HG03432 (cell line): ENCODE measurements at regions not wholly inside any gene's neighbourhood (a gene's known extent, or its start where the extent isn't known, plus 50 kb on each side); places are given as distances from the start of the nearest gene placed in this dataset.
A peak's percentile ranks its signal among the peaks of the same experiment; 100 is the strongest.
"Not testable (repeated sequence)": the region's sequence is repeated elsewhere in the genome, so short reads cannot be mapped to it uniquely, and the experiment has no call there.

ENCODE experiments used
- ATAC-seq: cut with Tn5 transposase; IDR thresholded peaks from one replicate; pipeline ENCODE4 v1.9.1; 2021; ENCODE audit warnings: mild to moderate bottlenecking, moderate library complexity; ENCODE audit not compliant: unreplicated experiment

- no peak for ATAC-seq
Observed at GRCh38 chr6:150681578-150682395, 82.1 kb downstream of the PLEKHG1 start.

- ATAC-seq: no peak
Observed at GRCh38 chr6:150683320-150683719, 83.6 kb downstream of the PLEKHG1 start.

GRCh38 chr6:150684161-150684560, 84.5 kb downstream of the PLEKHG1 start:
- ATAC-seq: no peak

GRCh38 chr6:150684714-150685459, 85.2 kb downstream of the PLEKHG1 start:
- no peak for ATAC-seq

- peak; percentile 53 for ATAC-seq
Observed at GRCh38 chr6:150685860-150686259, 86.2 kb downstream of the PLEKHG1 start.

GRCh38 chr6:150686566-150686965, 86.9 kb downstream of the PLEKHG1 start:
- ATAC-seq: no peak

- no peak for ATAC-seq
Observed at GRCh38 chr6:150687508-150687907, 87.8 kb downstream of the PLEKHG1 start.

- ATAC-seq: peak; percentile 48
Observed at GRCh38 chr6:150689900-150690590, 90.4 kb downstream of the PLEKHG1 start.

- no peak for ATAC-seq
Observed at GRCh38 chr6:150690681-150691080, 91.0 kb downstream of the PLEKHG1 start.

- ATAC-seq: no peak
Observed at GRCh38 chr6:150691463-150691862, 91.8 kb downstream of the PLEKHG1 start.

- ATAC-seq: peak; percentile 89
Observed at GRCh38 chr6:150692604-150693003, 92.9 kb downstream of the PLEKHG1 start.

GRCh38 chr6:150694889-150695288, 95.2 kb downstream of the PLEKHG1 start:
- ATAC-seq: no peak

GRCh38 chr6:150695652-150696051, 96.0 kb downstream of the PLEKHG1 start:
- ATAC-seq: no peak

- no peak for ATAC-seq
Observed at GRCh38 chr6:150696190-150696589, 96.5 kb downstream of the PLEKHG1 start.

- not testable (repeated sequence) for ATAC-seq
Observed at GRCh38 chr6:150696918-150697317, 97.2 kb downstream of the PLEKHG1 start.

GRCh38 chr6:150697515-150697914, 97.8 kb downstream of the PLEKHG1 start:
- no peak for ATAC-seq

- ATAC-seq: peak; percentile 66
Observed at GRCh38 chr6:150698391-150698790, 98.7 kb downstream of the PLEKHG1 start.

- ATAC-seq: no peak
Observed at GRCh38 chr6:150702675-150703074, 103.0 kb downstream of the PLEKHG1 start.

- ATAC-seq: no peak
Observed at GRCh38 chr6:150704447-150705192, 104.9 kb downstream of the PLEKHG1 start.

GRCh38 chr6:150705392-150705791, 105.7 kb downstream of the PLEKHG1 start:
- ATAC-seq: no peak

GRCh38 chr6:150710236-150710635, 110.6 kb downstream of the PLEKHG1 start:
- ATAC-seq: no peak
